Muscle layer of duodenum (tissue), 2 donors: ENCODE measurements at regions not wholly inside any gene's neighbourhood (a gene's known extent, or its start where the extent isn't known, plus 50 kb on each side); places are given as distances from the start of the nearest gene placed in this dataset.

ENCODE experiments used
- H3K27ac ChIP-seq: one replicate; pipeline ENCODE4 v1.7.0; 2013; ENCODE audit warnings: mild to moderate bottlenecking, low read length
- H3K27me3 ChIP-seq: one replicate; pipeline ENCODE4 v1.7.0; 2013; ENCODE audit warnings: low read depth, mild to moderate bottlenecking, control low read depth, low read length
- H3K36me3 ChIP-seq, 2 donors: one replicate each; pipeline ENCODE4 v1.7.0; 2013; ENCODE audit warnings: low read length in 2 of 2, control low read depth in 1 of 2, mild to moderate bottlenecking in 1 of 2; ENCODE audit not compliant: insufficient read depth in 2 of 2, control insufficient read depth in 1 of 2
- H3K4me1 ChIP-seq, 2 donors: one replicate each; pipeline ENCODE4 v1.7.0; 2013; ENCODE audit warnings: low read length in 2 of 2, mild to moderate bottlenecking in 2 of 2, control low read depth in 1 of 2, moderate library complexity in 1 of 2; ENCODE audit not compliant: insufficient read depth in 2 of 2, control insufficient read depth in 1 of 2
- H3K4me3 ChIP-seq, 2 donors: one replicate each; pipeline ENCODE4 v1.7.0; 2013; ENCODE audit warnings: low read length in 2 of 2, low read depth in 1 of 2, mild to moderate bottlenecking in 1 of 2
- H3K9me3 ChIP-seq, 2 donors: one replicate each; pipeline ENCODE4 v1.7.0; 2013; ENCODE audit warnings: low read length in 2 of 2, control low read depth in 1 of 2, mild to moderate bottlenecking in 1 of 2; ENCODE audit not compliant: control insufficient read depth in 1 of 2
- donor health status: healthy.

DNA sequence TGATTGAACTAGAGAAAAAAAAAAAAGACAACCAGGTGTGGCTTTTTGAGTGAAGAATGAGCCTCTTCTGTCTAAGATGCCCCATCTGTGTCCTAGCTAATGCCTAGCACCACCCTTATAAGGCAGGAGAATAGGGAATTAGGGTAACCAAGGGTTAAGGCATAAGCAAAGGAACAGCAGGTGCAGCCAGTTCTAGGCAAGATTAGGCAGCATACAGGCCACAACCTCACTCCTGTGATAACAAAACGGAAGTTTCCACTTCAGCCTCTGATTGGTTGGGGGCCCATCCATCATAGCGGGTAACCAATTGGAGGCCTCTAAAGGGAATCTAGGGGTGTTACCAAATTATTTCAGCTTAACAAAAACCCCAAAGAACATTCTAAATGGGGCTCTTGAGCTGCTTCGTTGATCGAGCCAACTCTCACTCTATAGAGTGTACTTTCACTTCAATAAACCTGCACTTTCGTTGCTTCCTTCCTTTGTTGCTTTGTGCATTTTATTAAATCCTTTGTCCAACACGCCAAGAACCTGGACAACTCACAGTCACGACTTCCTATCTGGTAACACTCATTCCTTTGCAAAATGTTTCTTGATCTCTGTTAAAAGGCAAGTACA, 61.9 kb upstream of the TAGAP start:
- Histone ChIP-seq H3K27ac (no peak overlapping the region), H3K9me3 (no peaks in the 10 kb centered on the region), H3K4me3 (peak overlapping the region in 1 of 2 donors; percentile 43), H3K27me3 (no peaks in the 10 kb centered on the region), H3K36me3 (no peaks in the 10 kb centered on the region), H3K4me1 (peaks cover 0 to 5% of the 10 kb centered on the region in 2 donors)

DNA sequence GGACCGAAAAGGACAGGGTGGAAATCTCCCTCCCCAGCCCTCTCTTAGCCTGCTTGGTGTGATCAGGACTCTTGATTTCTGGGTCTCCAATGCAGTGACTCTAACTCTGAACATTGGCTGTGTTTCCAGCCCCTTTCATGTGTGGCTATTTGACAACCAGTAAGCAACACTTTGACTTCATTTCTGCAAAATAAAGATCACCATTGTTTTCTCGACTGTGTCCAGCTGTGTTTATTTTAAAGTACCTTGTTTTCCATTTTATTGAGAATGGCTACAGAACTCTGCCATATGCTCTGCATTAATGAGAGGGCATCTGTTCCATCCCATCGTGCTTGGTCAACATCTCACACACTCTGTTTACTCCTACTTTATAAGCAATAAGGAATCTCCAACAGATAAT, 60.9 kb upstream of the TAGAP start:
- Histone ChIP-seq H3K27ac (no peak overlapping the region), H3K36me3 (no peaks in the 10 kb centered on the region), H3K9me3 (no peaks in the 10 kb centered on the region), H3K4me1 (peaks cover 0 to 5% of the 10 kb centered on the region in 2 donors), H3K4me3 (no peak overlapping the region), H3K27me3 (no peaks in the 10 kb centered on the region)

DNA sequence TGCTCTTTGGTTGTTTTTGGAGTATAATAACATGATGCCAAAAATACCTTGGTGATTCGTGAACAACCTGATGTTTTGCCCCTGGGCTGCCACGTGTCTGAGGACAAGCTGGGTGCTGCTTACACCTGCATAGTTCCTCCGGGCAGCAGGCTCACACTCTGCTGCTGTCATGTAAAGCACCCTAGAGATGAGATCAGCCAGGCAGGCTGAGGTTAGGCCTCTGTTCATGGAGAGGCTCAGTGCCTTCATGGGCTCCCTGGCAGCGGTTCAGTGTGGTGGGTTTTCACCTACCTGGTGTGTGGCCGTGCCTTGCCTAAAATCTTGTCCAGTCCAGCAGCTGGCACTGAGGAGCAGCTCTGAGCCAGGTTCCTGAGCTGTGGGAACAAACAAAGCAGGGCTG, 60.1 kb upstream of the TAGAP start:
- no peaks in the 10 kb centered on the region for H3K36me3 ChIP-seq
- H3K4me1 ChIP-seq: peaks cover 0 to 5% of the 10 kb centered on the region in 2 donors
- no peaks in the 10 kb centered on the region for H3K27me3 ChIP-seq
- no peak overlapping the region for H3K27ac ChIP-seq
- no peaks in the 10 kb centered on the region for H3K9me3 ChIP-seq
- no peak overlapping the region for H3K4me3 ChIP-seq

DNA sequence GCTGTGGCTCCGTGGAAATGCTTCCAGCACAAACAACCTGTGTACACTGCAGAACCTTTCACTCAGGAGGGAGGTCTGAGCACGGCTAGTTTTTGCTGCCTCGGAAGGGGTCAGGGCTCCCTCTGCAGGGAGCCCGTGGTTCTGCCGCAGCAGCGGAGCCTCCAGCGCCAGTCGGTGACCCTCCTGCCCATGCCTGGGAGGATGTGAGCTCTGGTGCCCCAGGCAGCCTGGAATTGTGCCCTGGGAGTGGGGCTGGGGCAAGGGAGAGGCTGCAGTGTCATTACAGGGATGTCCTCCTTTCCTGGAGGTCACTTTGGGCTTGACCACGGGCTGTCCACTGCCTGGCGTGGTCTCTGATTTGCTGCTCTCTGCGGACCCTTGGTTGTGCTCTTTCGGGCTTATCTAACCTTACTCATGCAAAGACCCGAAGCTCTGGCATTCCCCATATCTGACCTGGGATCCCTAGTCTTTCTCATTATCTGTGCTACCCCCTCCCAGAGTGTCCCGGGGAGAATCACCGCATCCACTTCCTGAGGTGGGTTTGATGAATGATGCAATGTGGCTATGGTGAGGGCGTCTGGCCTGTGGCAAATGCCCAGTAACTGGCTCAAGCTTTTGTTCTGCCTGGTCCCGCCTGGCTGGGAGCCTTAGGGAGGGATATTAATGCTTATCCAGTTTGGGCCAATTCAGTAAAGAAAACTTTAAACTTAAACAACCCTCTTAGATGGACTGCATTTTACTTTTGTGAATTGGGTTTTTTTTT, 59.6 kb upstream of the TAGAP start:
- no peak overlapping the region for H3K27ac ChIP-seq
- H3K36me3 ChIP-seq: no peaks in the 10 kb centered on the region
- no peaks in the 10 kb centered on the region for H3K9me3 ChIP-seq
- H3K4me1 ChIP-seq: peaks cover 0 to 5% of the 10 kb centered on the region in 2 donors
- H3K27me3 ChIP-seq: no peaks in the 10 kb centered on the region
- no peak overlapping the region for H3K4me3 ChIP-seq

DNA sequence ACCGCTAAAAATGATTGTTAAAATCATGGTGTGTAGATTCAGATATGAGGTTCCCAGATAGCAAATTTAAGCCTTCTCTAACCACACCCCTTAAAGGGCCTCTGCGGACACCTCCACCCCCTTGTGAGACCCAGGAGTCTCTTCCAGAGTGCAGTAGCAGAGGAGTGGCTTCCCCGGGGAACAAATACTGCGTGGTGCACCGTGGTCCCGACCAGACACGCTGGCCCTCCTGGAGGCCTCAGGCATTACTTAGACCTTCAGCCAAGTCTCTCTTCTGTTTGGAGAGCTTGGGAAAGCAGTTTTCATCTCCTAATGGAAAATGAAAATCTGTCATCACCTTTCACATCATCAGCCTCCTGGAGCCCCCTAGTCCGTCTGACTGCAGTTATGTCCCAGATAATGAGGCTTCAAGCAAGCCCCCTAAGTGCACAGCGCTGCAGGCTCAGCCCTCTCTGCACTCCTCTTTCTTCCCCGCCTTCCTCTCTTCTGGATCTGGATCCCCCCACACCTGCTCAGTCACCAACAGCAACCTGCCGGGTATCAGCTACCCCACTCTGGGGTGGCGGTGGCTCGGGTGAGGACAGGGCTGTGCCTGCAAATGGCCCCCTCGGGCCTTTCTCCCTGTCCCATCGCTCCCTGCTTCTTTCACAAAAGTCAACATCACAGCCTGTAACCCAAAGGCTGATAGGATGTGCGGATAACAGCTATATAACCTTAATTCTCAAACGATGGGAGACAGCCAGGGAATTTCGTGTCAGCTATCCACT, 58.8 kb upstream of the TAGAP start:
- Histone ChIP-seq H3K9me3 (no peaks in the 10 kb centered on the region), H3K27ac (no peak overlapping the region), H3K4me1 (peaks cover 0 to 5% of the 10 kb centered on the region in 2 donors), H3K4me3 (no peak overlapping the region), H3K27me3 (no peaks in the 10 kb centered on the region), H3K36me3 (no peaks in the 10 kb centered on the region)

DNA sequence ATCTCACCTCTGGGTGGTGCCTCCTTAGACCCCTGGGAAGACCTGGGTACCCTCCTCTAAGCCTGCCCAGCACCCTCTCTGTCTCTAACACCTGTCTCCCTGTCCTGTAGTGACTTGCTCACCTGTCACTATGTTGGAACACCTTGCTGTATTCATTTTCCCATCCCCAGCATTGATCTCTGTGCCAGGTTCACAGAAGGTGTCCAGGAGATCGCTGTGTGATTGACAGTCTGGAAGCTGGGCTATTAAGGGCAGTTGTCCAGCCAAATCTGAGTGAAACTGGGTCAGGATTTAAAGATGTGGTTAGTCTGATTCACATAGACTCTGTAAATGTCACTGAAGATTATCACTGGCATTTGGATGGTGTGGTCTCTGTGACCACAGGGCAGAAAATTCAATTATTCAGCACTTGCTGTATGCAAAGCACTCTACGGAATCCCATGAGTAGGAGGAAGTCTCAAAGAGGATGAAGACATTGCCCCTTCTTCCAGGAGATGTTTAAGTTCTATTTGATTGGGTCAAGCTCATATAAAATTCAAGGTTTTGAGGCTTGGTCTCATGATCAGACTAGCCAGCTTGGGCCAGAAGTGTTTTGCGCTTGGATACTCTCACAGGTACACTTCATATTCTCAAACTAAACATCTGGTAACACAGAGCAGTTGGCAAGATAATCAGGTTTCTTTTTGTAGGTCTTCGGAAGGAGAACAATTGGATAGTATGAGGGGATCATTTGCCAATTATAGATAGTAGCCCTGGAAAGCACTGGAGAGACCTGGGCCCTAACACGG, 57.8 kb upstream of the TAGAP start:
- Histone ChIP-seq H3K27ac (no peak overlapping the region), H3K36me3 (no peaks in the 10 kb centered on the region), H3K4me3 (no peak overlapping the region), H3K4me1 (peaks cover 0 to 5% of the 10 kb centered on the region in 2 donors), H3K27me3 (no peaks in the 10 kb centered on the region), H3K9me3 (no peaks in the 10 kb centered on the region)

DNA sequence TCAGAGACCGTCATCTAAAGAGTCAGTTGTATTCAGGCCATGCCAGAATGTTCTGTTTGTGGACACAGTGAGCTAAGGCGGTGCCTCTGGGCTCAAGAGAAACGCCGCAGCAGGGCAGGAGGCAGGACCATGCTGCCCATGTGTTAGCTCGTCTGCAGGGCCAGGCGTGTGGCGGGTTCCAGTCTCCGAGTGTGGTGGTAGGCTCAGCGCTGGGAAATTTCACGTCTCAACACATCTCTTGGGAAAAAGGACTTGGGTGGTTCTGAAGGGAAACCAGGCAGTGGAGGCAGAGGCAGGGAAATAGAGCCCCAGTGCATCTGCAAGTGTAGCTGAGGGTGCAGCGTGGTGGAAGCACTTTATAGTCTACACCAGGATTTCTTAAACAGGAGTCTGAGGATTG, 56.9 kb upstream of the TAGAP start:
- Histone ChIP-seq H3K27me3 (no peaks in the 10 kb centered on the region), H3K36me3 (no peaks in the 10 kb centered on the region), H3K4me3 (no peak overlapping the region), H3K4me1 (peaks cover 0 to 5% of the 10 kb centered on the region in 2 donors), H3K9me3 (no peaks in the 10 kb centered on the region), H3K27ac (no peak overlapping the region)

DNA sequence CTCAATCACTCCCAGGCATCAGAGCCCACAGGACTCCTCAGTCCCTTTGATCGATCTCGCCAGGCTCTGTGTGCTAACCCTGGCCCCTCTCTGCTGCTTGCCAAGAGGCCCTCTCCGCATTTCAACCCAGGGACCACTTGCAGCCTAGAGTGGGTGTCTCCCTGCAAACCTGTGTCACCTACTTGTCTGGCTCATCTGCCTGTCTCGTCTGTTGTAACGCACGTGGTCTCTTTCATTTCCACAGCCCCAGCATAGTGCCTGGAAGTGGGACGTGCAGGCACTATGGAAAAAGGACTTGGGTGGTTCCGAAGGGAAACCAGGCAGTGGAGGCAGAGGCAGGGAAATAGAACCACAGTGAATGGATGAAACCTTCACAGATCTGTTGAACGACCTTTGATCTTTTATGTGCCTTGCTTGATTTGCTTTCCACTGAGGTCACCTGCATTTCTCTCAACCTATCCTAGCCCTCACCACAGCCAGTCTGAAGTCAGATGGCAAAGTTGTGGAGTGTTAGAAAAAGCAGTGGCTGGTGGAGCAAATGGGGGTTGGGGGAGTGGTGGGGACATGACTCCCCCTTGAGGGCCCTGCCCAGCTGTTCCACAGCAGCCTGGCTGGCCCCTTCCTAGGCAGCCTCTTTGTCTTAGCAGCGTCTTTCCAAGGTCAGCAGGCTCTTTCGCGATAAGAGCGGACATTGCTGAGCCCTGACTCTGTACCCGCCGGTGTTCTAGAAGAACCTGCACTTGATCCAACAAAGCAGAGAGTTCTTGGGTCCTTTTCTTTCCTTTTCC, 55.8 kb upstream of the TAGAP start:
- no peak overlapping the region for H3K27ac ChIP-seq
- no peaks in the 10 kb centered on the region for H3K36me3 ChIP-seq
- peaks cover 0 to 5% of the 10 kb centered on the region in 2 donors for H3K4me1 ChIP-seq
- no peaks in the 10 kb centered on the region for H3K9me3 ChIP-seq
- H3K27me3 ChIP-seq: no peaks in the 10 kb centered on the region
- no peak overlapping the region for H3K4me3 ChIP-seq

DNA sequence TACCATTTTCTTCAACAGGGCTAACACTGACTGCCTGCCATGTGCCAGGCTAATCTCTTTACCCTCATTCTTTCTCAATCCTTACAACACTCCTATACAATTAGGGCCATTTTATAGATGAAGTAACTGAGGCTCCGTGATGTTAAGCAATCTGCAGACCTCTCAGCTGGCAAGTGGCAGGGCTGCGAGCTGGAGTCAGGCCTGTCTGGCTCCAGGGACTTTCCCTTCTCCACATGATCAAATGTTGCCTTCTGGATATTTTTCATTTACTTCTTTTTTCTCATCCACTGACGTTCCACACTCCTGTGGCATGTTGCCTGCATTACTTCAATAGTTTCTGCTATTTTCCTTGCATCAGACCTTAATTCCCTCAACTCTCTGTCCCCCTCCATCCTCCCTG, 55.2 kb upstream of the TAGAP start:
- Histone ChIP-seq H3K4me1 (peaks cover 0 to 5% of the 10 kb centered on the region in 2 donors), H3K9me3 (no peaks in the 10 kb centered on the region), H3K4me3 (no peak overlapping the region), H3K36me3 (no peaks in the 10 kb centered on the region), H3K27me3 (no peaks in the 10 kb centered on the region), H3K27ac (no peak overlapping the region)

DNA sequence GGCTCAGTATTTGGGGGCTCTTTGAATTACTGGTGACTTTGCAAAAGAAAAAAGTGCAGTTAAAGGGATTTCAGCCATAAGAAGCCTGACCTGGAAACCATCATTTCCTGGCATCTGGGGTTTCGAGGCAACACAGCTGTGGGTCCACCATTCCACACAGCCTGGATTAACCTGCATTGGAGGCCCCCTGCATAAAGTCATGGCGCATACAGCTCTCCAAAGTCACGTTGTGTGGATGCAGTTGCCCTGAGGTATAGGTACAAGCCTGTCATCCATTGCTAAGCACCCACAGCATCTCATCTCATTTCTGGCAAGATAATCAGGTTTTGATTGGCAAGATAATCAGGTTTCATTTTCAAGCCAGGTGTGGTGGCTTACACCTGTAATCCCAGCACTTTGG, 54.5 kb upstream of the TAGAP start:
- H3K4me1 ChIP-seq: peaks cover 0 to 2% of the 10 kb centered on the region in 2 donors
- H3K9me3 ChIP-seq: no peaks in the 10 kb centered on the region
- no peaks in the 10 kb centered on the region for H3K36me3 ChIP-seq
- no peak overlapping the region for H3K4me3 ChIP-seq
- H3K27me3 ChIP-seq: no peaks in the 10 kb centered on the region
- H3K27ac ChIP-seq: no peak overlapping the region
